ENCODE measurements at regions not wholly inside any gene's neighbourhood (a gene's known extent, or its start where the extent isn't known, plus 50 kb on each side); places are given as distances from the start of the nearest gene placed in this dataset.

DNA sequence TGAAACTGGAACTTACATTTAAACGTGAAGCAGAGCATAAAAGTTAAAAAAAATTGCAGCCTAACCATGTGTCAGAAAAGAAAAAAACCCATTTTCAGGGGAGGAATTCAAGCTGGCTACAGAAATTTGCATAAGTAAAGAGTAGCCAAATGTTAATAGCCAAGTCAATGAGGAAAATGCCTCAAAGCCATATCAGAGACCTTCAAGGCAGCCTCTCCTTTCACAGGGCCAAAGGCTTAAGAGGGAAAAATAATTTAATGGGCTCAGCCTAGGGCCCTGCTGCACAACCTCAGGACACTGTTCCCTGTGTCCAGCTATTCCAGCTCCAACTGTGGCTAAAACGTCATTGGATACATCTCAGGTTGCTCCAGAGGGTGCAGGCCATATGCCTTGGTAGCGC lies 749.5 kb downstream of the FLRT2 start:
- no peak overlapping the region for H3K27ac ChIP-seq (ENCODE audit: low read length)
- H3K4me3 ChIP-seq (ENCODE audit: low read depth in 2 of 2, low read length in 2 of 2): no peak overlapping the region
- no peaks in the 10 kb centered on the region for H3K9me3 ChIP-seq (ENCODE audit: control insufficient read depth, insufficient read depth, low read depth, low read length)
- ChIA-PET CTCF (no interaction called here), POLR2A (no interaction called here)
- no peaks in the 10 kb centered on the region for H3K4me1 ChIP-seq (ENCODE audit: control insufficient read depth, insufficient read depth, low read length)
- no peaks in the 10 kb centered on the region for H3K27me3 ChIP-seq (ENCODE audit: control insufficient read depth, insufficient read depth, low read length)
- ATAC-seq: no peak
- H3K36me3 ChIP-seq (ENCODE audit: control insufficient read depth, insufficient read depth, low read length): no peaks in the 10 kb centered on the region
- in situ Hi-C loops (cut with HindIII; ENCODE audit: low pct_unique_long_range_greater_than_20kb, low sequenced_read_pairs): no loop called here
- no peak for DNase-seq (ENCODE audit: low read depth, low spot score)
- intact Hi-C loops (cut with micrococcal nuclease; ENCODE audit: unreplicated experiment): no loop called here
- TF ChIP-seq SIN3A (IDR thresholded peaks at IDR 0.05; ENCODE audit: borderline replicate concordance, insufficient read depth, low read depth, low read length): no peak
- no peak for TF ChIP-seq TCF7L2 (IDR thresholded peaks at IDR 0.05; ENCODE audit: low read depth, low read length)
- TF ChIP-seq POLR2AphosphoS5 (IDR thresholded peaks at IDR 0.05; ENCODE audit: low read depth, low read length): no peak
- no TSS peak for BruUV-seq (replicated peaks)

DNA sequence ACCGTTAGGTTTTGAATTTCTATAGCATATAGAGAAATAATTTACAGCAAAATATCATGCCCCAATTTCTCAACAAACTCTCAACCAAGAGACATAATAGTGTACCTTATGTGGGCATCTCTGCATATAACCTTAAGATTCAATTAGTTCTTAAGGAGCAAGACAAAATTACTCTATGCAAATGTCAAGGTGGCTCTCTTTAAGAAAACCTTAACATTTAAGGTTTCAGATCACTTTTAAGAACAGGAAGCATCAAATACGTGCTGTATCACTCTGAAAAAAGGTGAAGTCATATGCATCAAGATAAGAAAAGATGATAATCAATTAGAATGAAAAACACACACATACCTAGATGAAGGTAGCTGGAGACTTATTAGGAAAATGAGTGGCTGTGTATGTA lies 728.0 kb downstream of the FLRT2 start:
- Histone ChIP-seq H3K27me3 (ENCODE audit: control insufficient read depth, insufficient read depth, low read length) (no peaks in the 10 kb centered on the region), H3K27ac (ENCODE audit: low read length) (no peak overlapping the region), H3K36me3 (ENCODE audit: control insufficient read depth, insufficient read depth, low read length) (no peaks in the 10 kb centered on the region), H3K4me3 (ENCODE audit: low read depth in 2 of 2, low read length in 2 of 2) (no peak overlapping the region), H3K4me1 (ENCODE audit: control insufficient read depth, insufficient read depth, low read length) (no peaks in the 10 kb centered on the region), H3K9me3 (ENCODE audit: control insufficient read depth, insufficient read depth, low read depth, low read length) (no peaks in the 10 kb centered on the region)
- no TSS peak for BruUV-seq (replicated peaks)
- intact Hi-C loops (cut with micrococcal nuclease; ENCODE audit: unreplicated experiment) (no loop called here), in situ Hi-C loops (cut with HindIII; ENCODE audit: low pct_unique_long_range_greater_than_20kb, low sequenced_read_pairs) (no loop called here)
- TF ChIP-seq, protein P1, sequence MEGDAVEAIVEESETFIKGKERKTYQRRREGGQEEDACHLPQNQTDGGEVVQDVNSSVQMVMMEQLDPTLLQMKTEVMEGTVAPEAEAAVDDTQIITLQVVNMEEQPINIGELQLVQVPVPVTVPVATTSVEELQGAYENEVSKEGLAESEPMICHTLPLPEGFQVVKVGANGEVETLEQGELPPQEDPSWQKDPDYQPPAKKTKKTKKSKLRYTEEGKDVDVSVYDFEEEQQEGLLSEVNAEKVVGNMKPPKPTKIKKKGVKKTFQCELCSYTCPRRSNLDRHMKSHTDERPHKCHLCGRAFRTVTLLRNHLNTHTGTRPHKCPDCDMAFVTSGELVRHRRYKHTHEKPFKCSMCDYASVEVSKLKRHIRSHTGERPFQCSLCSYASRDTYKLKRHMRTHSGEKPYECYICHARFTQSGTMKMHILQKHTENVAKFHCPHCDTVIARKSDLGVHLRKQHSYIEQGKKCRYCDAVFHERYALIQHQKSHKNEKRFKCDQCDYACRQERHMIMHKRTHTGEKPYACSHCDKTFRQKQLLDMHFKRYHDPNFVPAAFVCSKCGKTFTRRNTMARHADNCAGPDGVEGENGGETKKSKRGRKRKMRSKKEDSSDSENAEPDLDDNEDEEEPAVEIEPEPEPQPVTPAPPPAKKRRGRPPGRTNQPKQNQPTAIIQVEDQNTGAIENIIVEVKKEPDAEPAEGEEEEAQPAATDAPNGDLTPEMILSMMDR (IDR thresholded peaks at IDR 0.05): no peak
- TF ChIP-seq TCF7L2 (IDR thresholded peaks at IDR 0.05; ENCODE audit: low read depth, low read length) (no peak), SIN3A (IDR thresholded peaks at IDR 0.05; ENCODE audit: borderline replicate concordance, insufficient read depth, low read depth, low read length) (no peak), POLR2AphosphoS5 (IDR thresholded peaks at IDR 0.05; ENCODE audit: low read depth, low read length) (no peak)
- TF ChIP-seq, protein P2, sequence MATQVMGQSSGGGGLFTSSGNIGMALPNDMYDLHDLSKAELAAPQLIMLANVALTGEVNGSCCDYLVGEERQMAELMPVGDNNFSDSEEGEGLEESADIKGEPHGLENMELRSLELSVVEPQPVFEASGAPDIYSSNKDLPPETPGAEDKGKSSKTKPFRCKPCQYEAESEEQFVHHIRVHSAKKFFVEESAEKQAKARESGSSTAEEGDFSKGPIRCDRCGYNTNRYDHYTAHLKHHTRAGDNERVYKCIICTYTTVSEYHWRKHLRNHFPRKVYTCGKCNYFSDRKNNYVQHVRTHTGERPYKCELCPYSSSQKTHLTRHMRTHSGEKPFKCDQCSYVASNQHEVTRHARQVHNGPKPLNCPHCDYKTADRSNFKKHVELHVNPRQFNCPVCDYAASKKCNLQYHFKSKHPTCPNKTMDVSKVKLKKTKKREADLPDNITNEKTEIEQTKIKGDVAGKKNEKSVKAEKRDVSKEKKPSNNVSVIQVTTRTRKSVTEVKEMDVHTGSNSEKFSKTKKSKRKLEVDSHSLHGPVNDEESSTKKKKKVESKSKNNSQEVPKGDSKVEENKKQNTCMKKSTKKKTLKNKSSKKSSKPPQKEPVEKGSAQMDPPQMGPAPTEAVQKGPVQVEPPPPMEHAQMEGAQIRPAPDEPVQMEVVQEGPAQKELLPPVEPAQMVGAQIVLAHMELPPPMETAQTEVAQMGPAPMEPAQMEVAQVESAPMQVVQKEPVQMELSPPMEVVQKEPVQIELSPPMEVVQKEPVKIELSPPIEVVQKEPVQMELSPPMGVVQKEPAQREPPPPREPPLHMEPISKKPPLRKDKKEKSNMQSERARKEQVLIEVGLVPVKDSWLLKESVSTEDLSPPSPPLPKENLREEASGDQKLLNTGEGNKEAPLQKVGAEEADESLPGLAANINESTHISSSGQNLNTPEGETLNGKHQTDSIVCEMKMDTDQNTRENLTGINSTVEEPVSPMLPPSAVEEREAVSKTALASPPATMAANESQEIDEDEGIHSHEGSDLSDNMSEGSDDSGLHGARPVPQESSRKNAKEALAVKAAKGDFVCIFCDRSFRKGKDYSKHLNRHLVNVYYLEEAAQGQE (IDR thresholded peaks at IDR 0.05; ENCODE audit: insufficient read depth in 1 of 2, low read depth in 2 of 2, low read length in 1 of 2): no peak
- ChIA-PET CTCF (no interaction called here), POLR2A (no interaction called here)
- ATAC-seq: no peak
- DNase-seq (ENCODE audit: low read depth, low spot score): no peak

DNA sequence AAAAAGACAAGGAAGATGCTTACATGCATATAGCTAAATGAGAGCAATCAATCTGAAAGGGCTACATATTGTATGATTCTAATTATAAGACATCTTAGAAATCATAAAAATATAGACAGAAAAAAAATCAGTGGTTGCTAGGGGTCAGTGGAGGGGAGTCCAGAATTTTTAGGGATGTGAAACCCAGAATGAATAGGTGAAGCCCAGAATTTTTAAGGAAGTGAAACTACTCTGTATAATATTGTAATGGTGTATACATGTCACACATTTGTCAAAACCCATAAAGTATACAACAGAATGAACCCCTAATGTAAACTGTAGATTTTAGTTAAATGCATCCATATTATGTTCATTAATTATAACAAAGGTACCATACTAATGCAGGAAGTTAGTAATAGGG lies 713.2 kb downstream of the FLRT2 start:
- DNase-seq (ENCODE audit: low read depth, low spot score) (no peak), ATAC-seq (no peak)
- Histone ChIP-seq H3K4me1 (ENCODE audit: control insufficient read depth, insufficient read depth, low read length) (no peaks in the 10 kb centered on the region), H3K27ac (ENCODE audit: low read length) (no peak overlapping the region), H3K4me3 (ENCODE audit: low read depth in 2 of 2, low read length in 2 of 2) (no peak overlapping the region), H3K27me3 (ENCODE audit: control insufficient read depth, insufficient read depth, low read length) (no peaks in the 10 kb centered on the region), H3K36me3 (ENCODE audit: control insufficient read depth, insufficient read depth, low read length) (no peaks in the 10 kb centered on the region), H3K9me3 (ENCODE audit: control insufficient read depth, insufficient read depth, low read depth, low read length) (no peaks in the 10 kb centered on the region)
- in situ Hi-C loops (cut with HindIII; ENCODE audit: low pct_unique_long_range_greater_than_20kb, low sequenced_read_pairs) (no loop called here), intact Hi-C loops (cut with micrococcal nuclease; ENCODE audit: unreplicated experiment) (no loop called here)
- ChIA-PET CTCF (no interaction called here), POLR2A (no interaction called here)
- TF ChIP-seq, protein P2 (IDR thresholded peaks at IDR 0.05; ENCODE audit: insufficient read depth in 1 of 2, low read depth in 2 of 2, low read length in 1 of 2): no peak
- TF ChIP-seq, protein P1 (IDR thresholded peaks at IDR 0.05): no peak
- TF ChIP-seq SIN3A (IDR thresholded peaks at IDR 0.05; ENCODE audit: borderline replicate concordance, insufficient read depth, low read depth, low read length) (no peak), POLR2AphosphoS5 (IDR thresholded peaks at IDR 0.05; ENCODE audit: low read depth, low read length) (no peak), TCF7L2 (IDR thresholded peaks at IDR 0.05; ENCODE audit: low read depth, low read length) (no peak)
- no TSS peak for BruUV-seq (replicated peaks)

All from Panc1 (cell line).